Vagina (tissue), 2 donors: ENCODE measurements at regions not wholly inside any gene's neighbourhood (a gene's known extent, or its start where the extent isn't known, plus 50 kb on each side); places are given as distances from the start of the nearest gene placed in this dataset.

Experiments
- CTCF ChIP-seq, 3 experiments: fragments of 450-650 bp in 2 of 3; fragments of 200-600 bp in 1 of 3; sonication (generic) in 1 of 3; IDR thresholded peaks; one replicate each; pipeline ENCODE4 v1.5.1; 2017 to 2019; ENCODE audit warnings: antibody characterized with exemption in 3 of 3, mild to moderate bottlenecking in 2 of 3, moderate library complexity in 2 of 3
- POLR2A ChIP-seq, 2 donors: fragments of 450-650 bp; IDR thresholded peaks; one replicate each; pipeline ENCODE4 v1.6.1; 2017; ENCODE audit warnings: antibody characterized with exemption in 2 of 2, mild to moderate bottlenecking in 2 of 2, moderate library complexity in 2 of 2

- no peak for TF ChIP-seq POLR2A (IDR thresholded peaks at IDR 0.05)
- no peak for TF ChIP-seq CTCF (IDR thresholded peaks at IDR 0.05)
These were observed 388.5 kb upstream of the FANCL start for GRCh38 chr2:58629545-58630119.
